H9 (cell line): ENCODE measurements at regions not wholly inside any gene's neighbourhood (a gene's known extent, or its start where the extent isn't known, plus 50 kb on each side); places are given as distances from the start of the nearest gene placed in this dataset.

Experiments
- DNase-seq: peaks from one replicate; pipeline ENCODE4 v3.0.0-alpha.2; 2017
- H2AFZ ChIP-seq: one replicate; pipeline ENCODE4 v1.6.1; 2013; ENCODE audit warnings: mild to moderate bottlenecking, low read length, control low read depth, moderate library complexity
- H2AK5ac ChIP-seq: 2 replicates; pipeline ENCODE4 v1.6.1; 2013; ENCODE audit warnings: low read length, control low read depth, mixed read lengths; ENCODE audit not compliant: insufficient read length
- H2BK120ac ChIP-seq: one replicate; pipeline ENCODE4 v1.6.1; 2013; ENCODE audit warnings: low read depth, mild to moderate bottlenecking, low read length, control low read depth, inconsistent platforms; ENCODE audit not compliant: poor library complexity, severe bottlenecking
- H2BK12ac ChIP-seq: 2 replicates; pipeline ENCODE4 v1.6.1; 2013; ENCODE audit warnings: low read length, control low read depth, mixed read lengths, low read depth; ENCODE audit not compliant: insufficient read length
- H2BK15ac ChIP-seq: 2 replicates; pipeline ENCODE4 v1.6.1; 2013; ENCODE audit warnings: low read depth, low read length, control low read depth
- H2BK20ac ChIP-seq: one replicate; pipeline ENCODE4 v1.6.1; 2013; ENCODE audit warnings: low read depth, mild to moderate bottlenecking, low read length, control low read depth, inconsistent platforms; ENCODE audit not compliant: poor library complexity, severe bottlenecking
- H2BK5ac ChIP-seq: 2 replicates; pipeline ENCODE4 v1.6.1; 2013; ENCODE audit warnings: low read length, control low read depth, mixed read lengths; ENCODE audit not compliant: insufficient read length
- H3K14ac ChIP-seq: 2 replicates; pipeline ENCODE4 v1.6.1; 2013; ENCODE audit warnings: low read length, control low read depth; ENCODE audit not compliant: insufficient read depth
- H3K18ac ChIP-seq: 2 replicates; pipeline ENCODE4 v1.6.1; 2013; ENCODE audit warnings: low read depth, mild to moderate bottlenecking, mixed read lengths, low read length, control low read depth; ENCODE audit not compliant: insufficient read length
- H3K23ac ChIP-seq: 2 replicates; pipeline ENCODE4 v1.6.1; 2013; ENCODE audit warnings: low read length, control low read depth, mixed read lengths, low read depth; ENCODE audit not compliant: insufficient read length
- H3K23me2 ChIP-seq: 2 replicates; pipeline ENCODE4 v1.6.1; 2013; ENCODE audit warnings: low read depth, mild to moderate bottlenecking, mixed read lengths, low read length, control low read depth; ENCODE audit not compliant: insufficient read length, poor library complexity, severe bottlenecking
- H3K27ac ChIP-seq: 2 replicates; pipeline ENCODE4 v1.5.1; 2013; ENCODE audit warnings: low read length, control low read depth, mixed read lengths, low read depth; ENCODE audit not compliant: insufficient read length
- H3K27me3 ChIP-seq: 2 replicates; pipeline ENCODE4 v1.6.1; 2013; ENCODE audit warnings: low read length, control low read depth, inconsistent platforms; ENCODE audit not compliant: insufficient read depth
- H3K4ac ChIP-seq: 2 replicates; pipeline ENCODE4 v1.6.1; 2013; ENCODE audit warnings: low read depth, mild to moderate bottlenecking, control low read depth, inconsistent platforms, low read length, moderate library complexity
- H3K4me1 ChIP-seq: 2 replicates; pipeline ENCODE4 v1.6.1; 2013; ENCODE audit warnings: low read length, control low read depth, inconsistent platforms; ENCODE audit not compliant: insufficient read depth
- H3K4me2 ChIP-seq: 2 replicates; pipeline ENCODE4 v1.6.1; 2013; ENCODE audit warnings: low read length, control low read depth, mixed read lengths; ENCODE audit not compliant: insufficient read length, insufficient read depth
- H3K56ac ChIP-seq: 2 replicates; pipeline ENCODE4 v1.6.1; 2013; ENCODE audit warnings: low read depth, mild to moderate bottlenecking, mixed read lengths, low read length, control low read depth; ENCODE audit not compliant: insufficient read length
- H3K79me1 ChIP-seq: 2 replicates; pipeline ENCODE4 v1.6.1; 2013; ENCODE audit warnings: low read depth, mild to moderate bottlenecking, moderate library complexity, low read length, control low read depth, inconsistent platforms; ENCODE audit not compliant: insufficient read depth, poor library complexity, severe bottlenecking
- H3K79me2 ChIP-seq: 2 replicates; pipeline ENCODE4 v1.6.1; 2013; ENCODE audit warnings: low read length, control low read depth, inconsistent platforms; ENCODE audit not compliant: insufficient read depth
- H3K9ac ChIP-seq: 2 replicates; pipeline ENCODE4 v1.6.1; 2013; ENCODE audit warnings: low read length, control low read depth, mixed read lengths; ENCODE audit not compliant: insufficient read length; ENCODE audit errors: extremely low read depth
- H3K9me3 ChIP-seq: one replicate; pipeline ENCODE4 v1.6.1; 2013; ENCODE audit warnings: low read depth, low read length, inconsistent platforms; ENCODE audit not compliant: control insufficient read depth
- H3T11ph ChIP-seq: one replicate; pipeline ENCODE4 v1.6.1; 2013; ENCODE audit warnings: mild to moderate bottlenecking, low read length, control low read depth, inconsistent platforms
- H4K20me1 ChIP-seq: one replicate; pipeline ENCODE4 v1.6.1; 2013; ENCODE audit not compliant: control insufficient read depth, insufficient read length, insufficient read depth
- H4K5ac ChIP-seq: 2 replicates; pipeline ENCODE4 v1.6.1; 2013; ENCODE audit warnings: low read depth, mild to moderate bottlenecking, mixed read lengths, low read length, control low read depth; ENCODE audit not compliant: insufficient read length
- H4K8ac ChIP-seq: replicated peaks from 2 replicates; pipeline ENCODE4 v1.6.1; 2013; ENCODE audit warnings: low read length, control low read depth, mixed read lengths, low read depth; ENCODE audit not compliant: insufficient read length
- H4K91ac ChIP-seq: 2 replicates; pipeline ENCODE4 v1.6.1; 2013; ENCODE audit warnings: low read depth, mild to moderate bottlenecking, moderate library complexity, mixed read lengths, low read length, control low read depth; ENCODE audit not compliant: insufficient read length
- H3K27ac Mint-ChIP-seq, 3 experiments: 2 replicates in 2 of 3; 3 replicates in 1 of 3; pipeline ENCODE4 v1.8.0; 2020 to 2021; ENCODE audit warnings: mixed read lengths in 3 of 3, mild to moderate bottlenecking in 1 of 3, moderate library complexity in 1 of 3
- H3K27me3 Mint-ChIP-seq: 2 replicates; pipeline ENCODE4 v1.8.0; 2021; ENCODE audit warnings: low read depth, mild to moderate bottlenecking, moderate library complexity, mixed read lengths
- H3K36me3 Mint-ChIP-seq, 3 experiments: 2 replicates in 2 of 3; 3 replicates in 1 of 3; pipeline ENCODE4 v1.8.0; 2020 to 2021; ENCODE audit warnings: low read depth in 3 of 3, mixed read lengths in 3 of 3; ENCODE audit not compliant: insufficient read depth in 1 of 3
- H3K4me1 Mint-ChIP-seq, 2 experiments: 2 replicates each; pipeline ENCODE4 v1.8.0; 2020; ENCODE audit warnings: mixed read lengths in 2 of 2
- H3K4me3 Mint-ChIP-seq, 2 experiments: 2 replicates in 1 of 2; 3 replicates in 1 of 2; pipeline ENCODE4 v1.8.0; 2020 to 2021; ENCODE audit warnings: mild to moderate bottlenecking in 2 of 2, mixed read lengths in 2 of 2, moderate library complexity in 1 of 2
- H3K9me3 Mint-ChIP-seq, 2 experiments: 2 replicates in 1 of 2; 3 replicates in 1 of 2; pipeline ENCODE4 v1.8.0; 2020; ENCODE audit warnings: mild to moderate bottlenecking in 2 of 2, mixed read lengths in 2 of 2, moderate library complexity in 1 of 2
- WGBS: extraction: QIAGEN DNeasy Blood & Tissue Kit; methylation state at CpG from one replicate; pipeline ENCODE4 v1.1.7; 2013; ENCODE audit warnings: missing lambda C conversion rate, low lambda C conversion rate, mixed read lengths; ENCODE audit not compliant: insufficient read length; ENCODE audit errors: extremely low coverage; 5-methylcytosine and 5-hydroxymethylcytosine counted together
- TF ChIP-seq, protein P1 (sequence below): fragments of 200-600 bp; sonication (generic); conservative IDR thresholded peaks from 3 replicates; pipeline ENCODE4 v1.8.0; 2021; ENCODE audit warnings: antibody characterized with exemption, mild to moderate bottlenecking

DNA sequence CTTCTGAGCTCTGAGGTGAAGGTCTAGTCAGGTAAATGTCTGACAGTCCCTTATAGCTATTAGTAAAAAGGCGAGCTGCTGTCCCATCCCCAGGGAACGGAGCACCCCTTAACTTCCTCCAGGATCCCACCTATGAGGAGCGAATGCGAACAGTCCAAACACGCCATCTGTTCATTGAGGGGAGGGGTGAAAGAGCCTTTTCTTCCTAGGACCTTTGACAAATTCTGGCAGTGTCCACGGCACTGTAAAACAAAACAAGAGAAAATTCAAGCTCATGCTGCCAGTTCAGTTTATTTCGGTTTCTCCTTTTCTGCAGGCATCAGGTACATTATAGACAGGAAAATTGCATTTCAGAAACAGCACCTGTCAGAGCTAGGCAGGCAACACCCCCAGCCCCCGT, 253.8 kb upstream of the CADM1 start:
- Histone ChIP-seq H4K8ac (no peak overlapping the region), H3K79me1 (no peaks in the 10 kb centered on the region), H3K23ac (no peak overlapping the region), H3K27me3 (peaks cover 20% of the 10 kb centered on the region; the same call in 1 of the 2 replicates), H2BK12ac (no peak overlapping the region), H3K23me2 (peaks cover 7% of the 10 kb centered on the region), H3K56ac (no peak overlapping the region), H4K20me1 (no peaks in the 10 kb centered on the region), H2AFZ (no peak overlapping the region), H3K79me2 (no peaks in the 10 kb centered on the region), H3K27ac (no peak overlapping the region), H3K9me3 (no peaks in the 10 kb centered on the region), H4K91ac (no peak overlapping the region), H2BK5ac (no peak overlapping the region), H2BK120ac (no peak overlapping the region), H2BK20ac (no peak overlapping the region), H3K4me1 (no peaks in the 10 kb centered on the region), H4K5ac (no peak overlapping the region), H2BK15ac (no peak overlapping the region), H3K4me2 (no peak overlapping the region), H2AK5ac (no peak overlapping the region), H3K14ac (no peak overlapping the region), H3K9ac (no peak overlapping the region), H3T11ph (no peak overlapping the region), H3K4ac (no peak overlapping the region), H3K18ac (no peak overlapping the region)
- Mint-ChIP-seq H3K4me3 (no peak overlapping the region), H3K4me1 (peaks cover 9 to 12% of the 10 kb centered on the region in 2 experiments), H3K27ac (no peak overlapping the region), H3K27me3 (peaks cover 61% of the 10 kb centered on the region), H3K36me3 (no peaks in the 10 kb centered on the region), H3K9me3 (no peaks in the 10 kb centered on the region)
- TF ChIP-seq, protein P1, sequence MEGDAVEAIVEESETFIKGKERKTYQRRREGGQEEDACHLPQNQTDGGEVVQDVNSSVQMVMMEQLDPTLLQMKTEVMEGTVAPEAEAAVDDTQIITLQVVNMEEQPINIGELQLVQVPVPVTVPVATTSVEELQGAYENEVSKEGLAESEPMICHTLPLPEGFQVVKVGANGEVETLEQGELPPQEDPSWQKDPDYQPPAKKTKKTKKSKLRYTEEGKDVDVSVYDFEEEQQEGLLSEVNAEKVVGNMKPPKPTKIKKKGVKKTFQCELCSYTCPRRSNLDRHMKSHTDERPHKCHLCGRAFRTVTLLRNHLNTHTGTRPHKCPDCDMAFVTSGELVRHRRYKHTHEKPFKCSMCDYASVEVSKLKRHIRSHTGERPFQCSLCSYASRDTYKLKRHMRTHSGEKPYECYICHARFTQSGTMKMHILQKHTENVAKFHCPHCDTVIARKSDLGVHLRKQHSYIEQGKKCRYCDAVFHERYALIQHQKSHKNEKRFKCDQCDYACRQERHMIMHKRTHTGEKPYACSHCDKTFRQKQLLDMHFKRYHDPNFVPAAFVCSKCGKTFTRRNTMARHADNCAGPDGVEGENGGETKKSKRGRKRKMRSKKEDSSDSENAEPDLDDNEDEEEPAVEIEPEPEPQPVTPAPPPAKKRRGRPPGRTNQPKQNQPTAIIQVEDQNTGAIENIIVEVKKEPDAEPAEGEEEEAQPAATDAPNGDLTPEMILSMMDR, result no peak
- no peak for DNase-seq
- no CpG with 5 or more reads among the region's 8 CpGs for WGBS
